Keratinocyte (primary cell): ENCODE measurements at regions not wholly inside any gene's neighbourhood (a gene's known extent, or its start where the extent isn't known, plus 50 kb on each side); places are given as distances from the start of the nearest gene placed in this dataset.

Experiments used
- DNase-seq: peaks from one replicate; pipeline ENCODE4 v3.0.0-alpha.2; 2011; ENCODE audit warnings: low read depth, missing footprints, low spot score
- FAIRE-seq: peaks from 2 replicates; lab custom pipeline; 2011; peaks lifted over from hg19 to GRCh38; lab: Jason Lieb, UNC
- H2AFZ ChIP-seq: 2 replicates; pipeline ENCODE4 v1.6.0; 2012; ENCODE audit warnings: low read length, control low read depth, inconsistent platforms; ENCODE audit not compliant: control insufficient read depth
- H3K27ac ChIP-seq: 2 replicates; pipeline ENCODE4 v1.5.1; 2011; ENCODE audit warnings: low read length; ENCODE audit not compliant: control insufficient read depth, insufficient read depth
- H3K27me3 ChIP-seq: 3 replicates; pipeline ENCODE4 v1.6.0; 2011; ENCODE audit warnings: low read length; ENCODE audit not compliant: control insufficient read depth, insufficient read depth; ENCODE audit errors: extremely low read depth
- H3K36me3 ChIP-seq, 2 experiments: 2 replicates in 1 of 2; 3 replicates in 1 of 2; pipeline ENCODE4 v1.5.1; 2011; ENCODE audit warnings: low read length in 2 of 2, mild to moderate bottlenecking in 1 of 2; ENCODE audit not compliant: control insufficient read depth in 2 of 2, insufficient read depth in 2 of 2; ENCODE audit errors: extremely low read depth in 1 of 2
- H3K4me1 ChIP-seq: 3 replicates; pipeline ENCODE4 v1.5.1; 2011; ENCODE audit warnings: low read length; ENCODE audit not compliant: control insufficient read depth, insufficient read depth; ENCODE audit errors: extremely low read depth
- H3K4me2 ChIP-seq: 3 replicates; pipeline ENCODE4 v1.6.0; 2011; ENCODE audit warnings: low read depth, low read length; ENCODE audit not compliant: control insufficient read depth, insufficient read depth; ENCODE audit errors: extremely low read depth
- H3K4me3 ChIP-seq, 3 experiments: fragments of 200-600 bp in 1 of 3; sonication (generic) in 1 of 3; 2 replicates in 2 of 3; 3 replicates in 1 of 3; pipeline ENCODE4 v1.5.1; 2011 to 2016; ENCODE audit warnings: low read length in 3 of 3, mild to moderate bottlenecking in 3 of 3, control low read depth in 2 of 3, inconsistent platforms in 1 of 3, low read depth in 1 of 3, mixed read lengths in 1 of 3, mixed run types in 1 of 3, moderate library complexity in 1 of 3; ENCODE audit not compliant: control insufficient read depth in 2 of 3, insufficient read depth in 2 of 3; ENCODE audit errors: extremely low read depth in 1 of 3
- H3K79me2 ChIP-seq: 2 replicates; pipeline ENCODE4 v1.6.0; 2012; ENCODE audit warnings: low read length; ENCODE audit not compliant: control insufficient read depth, insufficient read depth
- H3K9ac ChIP-seq: 3 replicates; pipeline ENCODE4 v1.6.0; 2011; ENCODE audit warnings: low read length; ENCODE audit not compliant: control insufficient read depth, insufficient read depth; ENCODE audit errors: extremely low read depth
- H3K9me1 ChIP-seq: 3 replicates; pipeline ENCODE4 v1.6.0; 2011; ENCODE audit warnings: low read length; ENCODE audit not compliant: control insufficient read depth, insufficient read depth; ENCODE audit errors: extremely low read depth
- H3K9me3 ChIP-seq: 2 replicates; pipeline ENCODE4 v1.5.1; 2012; ENCODE audit warnings: low read depth, low read length; ENCODE audit not compliant: control insufficient read depth
- H4K20me1 ChIP-seq: 3 replicates; pipeline ENCODE4 v1.6.0; 2011; ENCODE audit warnings: low read length; ENCODE audit not compliant: control insufficient read depth, insufficient read depth; ENCODE audit errors: extremely low read depth
- EZH2 ChIP-seq: IDR thresholded peaks from one replicate; pipeline ENCODE4 v1.6.1; 2012; ENCODE audit warnings: inconsistent platforms, mild to moderate bottlenecking, low read length, moderate library complexity
- dilution Hi-C: fragments of 300-500 bp; cut with MboI; formaldehyde crosslinking; loops from one replicate; pipeline ENCODE4 v1.7.0; 2020; ENCODE audit warnings: low sequenced_read_pairs; ENCODE audit not compliant: extremely low pct_ligation_motif_present
- TF ChIP-seq, protein P1 (sequence below), 3 experiments: IDR thresholded peaks in 1 of 3; conservative IDR thresholded peaks in 1 of 3; optimal IDR thresholded peaks in 1 of 3; 2 replicates in 2 of 3; 3 replicates in 1 of 3; pipeline versions ENCODE3 to v1.5.1; 2011; ENCODE audit warnings: low read length in 3 of 3, mild to moderate bottlenecking in 3 of 3, moderate library complexity in 2 of 3, control low read depth in 1 of 3, inconsistent platforms in 1 of 3; ENCODE audit not compliant: insufficient read depth in 2 of 3; ENCODE audit errors: extremely low read depth in 1 of 3

- no peaks in the 10 kb centered on the region for H3K4me1 ChIP-seq
- FAIRE-seq (no peak), DNase-seq (no peak)
- H3K4me3 ChIP-seq: no peak overlapping the region
- dilution Hi-C loops: no loop called here
- H3K27me3 ChIP-seq: no peaks in the 10 kb centered on the region
- H3K4me2 ChIP-seq: no peak overlapping the region
- no peak overlapping the region for H3K9ac ChIP-seq
- no peaks in the 10 kb centered on the region for H4K20me1 ChIP-seq
- no peaks in the 10 kb centered on the region for H3K79me2 ChIP-seq
- no peak for TF ChIP-seq EZH2
- TF ChIP-seq, protein P1, sequence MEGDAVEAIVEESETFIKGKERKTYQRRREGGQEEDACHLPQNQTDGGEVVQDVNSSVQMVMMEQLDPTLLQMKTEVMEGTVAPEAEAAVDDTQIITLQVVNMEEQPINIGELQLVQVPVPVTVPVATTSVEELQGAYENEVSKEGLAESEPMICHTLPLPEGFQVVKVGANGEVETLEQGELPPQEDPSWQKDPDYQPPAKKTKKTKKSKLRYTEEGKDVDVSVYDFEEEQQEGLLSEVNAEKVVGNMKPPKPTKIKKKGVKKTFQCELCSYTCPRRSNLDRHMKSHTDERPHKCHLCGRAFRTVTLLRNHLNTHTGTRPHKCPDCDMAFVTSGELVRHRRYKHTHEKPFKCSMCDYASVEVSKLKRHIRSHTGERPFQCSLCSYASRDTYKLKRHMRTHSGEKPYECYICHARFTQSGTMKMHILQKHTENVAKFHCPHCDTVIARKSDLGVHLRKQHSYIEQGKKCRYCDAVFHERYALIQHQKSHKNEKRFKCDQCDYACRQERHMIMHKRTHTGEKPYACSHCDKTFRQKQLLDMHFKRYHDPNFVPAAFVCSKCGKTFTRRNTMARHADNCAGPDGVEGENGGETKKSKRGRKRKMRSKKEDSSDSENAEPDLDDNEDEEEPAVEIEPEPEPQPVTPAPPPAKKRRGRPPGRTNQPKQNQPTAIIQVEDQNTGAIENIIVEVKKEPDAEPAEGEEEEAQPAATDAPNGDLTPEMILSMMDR (optimal IDR thresholded peaks at IDR 0.05 in 1 of 3, IDR thresholded peaks at IDR 0.05 in 1 of 3, conservative IDR thresholded peaks at IDR 0.05 in 1 of 3; ENCODE audit: extremely low read depth in 1 of 3, insufficient read depth in 2 of 3, low read length in 3 of 3): no peak
- H3K27ac ChIP-seq: no peak overlapping the region
- H3K9me1 ChIP-seq: no peaks in the 10 kb centered on the region
- no peaks in the 10 kb centered on the region for H3K9me3 ChIP-seq
- H3K36me3 ChIP-seq: no peaks in the 10 kb centered on the region
- no peak overlapping the region for H2AFZ ChIP-seq
Measured at GRCh38 chr4:18626366-18626765, 604.8 kb upstream of the LCORL start.

DNA sequence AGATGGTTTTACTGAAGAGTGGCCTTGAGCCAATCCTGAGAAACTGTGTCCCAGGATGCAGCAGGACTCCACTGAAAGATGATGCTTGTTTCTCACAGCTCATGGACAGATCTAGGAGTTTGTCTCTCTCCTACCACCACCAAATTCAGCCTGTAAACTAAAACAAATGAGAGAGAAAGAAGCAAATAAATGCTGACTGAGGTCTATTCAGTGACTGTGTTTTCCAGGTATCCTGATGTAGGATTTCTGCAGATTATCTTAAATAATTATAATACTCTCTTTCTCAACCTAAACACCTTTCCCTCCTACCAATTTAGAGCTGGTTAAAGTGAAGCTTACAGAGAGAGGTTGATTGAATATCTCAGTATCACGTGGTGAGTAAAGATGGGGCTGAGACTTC lies 599.6 kb upstream of the LCORL start:
- TF ChIP-seq EZH2: no peak
- TF ChIP-seq, protein P1 (optimal IDR thresholded peaks at IDR 0.05 in 1 of 3, IDR thresholded peaks at IDR 0.05 in 1 of 3, conservative IDR thresholded peaks at IDR 0.05 in 1 of 3; ENCODE audit: extremely low read depth in 1 of 3, insufficient read depth in 2 of 3, low read length in 3 of 3): no peak
- H3K9me1 ChIP-seq: no peaks in the 10 kb centered on the region
- H3K36me3 ChIP-seq: no peaks in the 10 kb centered on the region
- H3K79me2 ChIP-seq: no peaks in the 10 kb centered on the region
- no peaks in the 10 kb centered on the region for H3K4me1 ChIP-seq
- no peak overlapping the region for H3K4me3 ChIP-seq
- H3K27me3 ChIP-seq: no peaks in the 10 kb centered on the region
- no peak overlapping the region for H3K27ac ChIP-seq
- no peak overlapping the region for H3K4me2 ChIP-seq
- no peaks in the 10 kb centered on the region for H3K9me3 ChIP-seq
- FAIRE-seq: no peak
- H2AFZ ChIP-seq: no peak overlapping the region
- dilution Hi-C loops: no loop called here
- DNase-seq: no peak
- H3K9ac ChIP-seq: no peak overlapping the region
- H4K20me1 ChIP-seq: no peaks in the 10 kb centered on the region
